OCI-LY1 (cell line): ENCODE measurements at regions not wholly inside any gene's neighbourhood (a gene's known extent, or its start where the extent isn't known, plus 50 kb on each side); places are given as distances from the start of the nearest gene placed in this dataset.

Experiments used
- EZH2 ChIP-seq: fragments of 200-600 bp; sonication (generic), shearing (Covaris generic); IDR thresholded peaks from 2 replicates; pipeline ENCODE4 v1.8.0; 2017; ENCODE audit warnings: borderline replicate concordance, mixed run types, mild to moderate bottlenecking, antibody characterized with exemption, low read length, moderate library complexity, mixed read lengths
- TF ChIP-seq, protein P1 (sequence below): fragments of 200-600 bp; sonication (generic), shearing (Covaris generic); IDR thresholded peaks from 2 replicates; pipeline ENCODE4 v1.5.1; 2017; ENCODE audit warnings: mild to moderate bottlenecking, antibody characterized with exemption, low read length, moderate library complexity, mixed read lengths

DNA sequence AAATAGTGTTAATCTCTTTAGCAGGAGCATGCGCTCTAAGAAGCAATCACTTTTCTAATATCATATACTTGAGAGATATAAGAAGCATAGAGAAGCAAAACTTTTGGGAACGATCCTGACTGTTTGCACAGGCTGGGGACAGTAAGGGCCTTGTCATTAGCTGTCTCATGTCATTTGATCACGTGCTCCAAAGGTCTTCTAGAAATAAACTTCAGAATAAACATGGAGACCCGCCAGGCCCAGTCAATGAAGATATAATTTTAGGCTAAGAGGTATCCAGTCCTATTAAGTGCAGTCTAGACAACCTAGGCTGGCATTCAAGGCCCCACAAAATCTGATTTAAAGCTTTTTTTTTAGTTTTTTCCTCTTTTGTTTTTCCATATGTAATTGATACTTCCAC is 111.0 kb upstream of the APC start:
- no peak for TF ChIP-seq EZH2
- TF ChIP-seq, protein P1, sequence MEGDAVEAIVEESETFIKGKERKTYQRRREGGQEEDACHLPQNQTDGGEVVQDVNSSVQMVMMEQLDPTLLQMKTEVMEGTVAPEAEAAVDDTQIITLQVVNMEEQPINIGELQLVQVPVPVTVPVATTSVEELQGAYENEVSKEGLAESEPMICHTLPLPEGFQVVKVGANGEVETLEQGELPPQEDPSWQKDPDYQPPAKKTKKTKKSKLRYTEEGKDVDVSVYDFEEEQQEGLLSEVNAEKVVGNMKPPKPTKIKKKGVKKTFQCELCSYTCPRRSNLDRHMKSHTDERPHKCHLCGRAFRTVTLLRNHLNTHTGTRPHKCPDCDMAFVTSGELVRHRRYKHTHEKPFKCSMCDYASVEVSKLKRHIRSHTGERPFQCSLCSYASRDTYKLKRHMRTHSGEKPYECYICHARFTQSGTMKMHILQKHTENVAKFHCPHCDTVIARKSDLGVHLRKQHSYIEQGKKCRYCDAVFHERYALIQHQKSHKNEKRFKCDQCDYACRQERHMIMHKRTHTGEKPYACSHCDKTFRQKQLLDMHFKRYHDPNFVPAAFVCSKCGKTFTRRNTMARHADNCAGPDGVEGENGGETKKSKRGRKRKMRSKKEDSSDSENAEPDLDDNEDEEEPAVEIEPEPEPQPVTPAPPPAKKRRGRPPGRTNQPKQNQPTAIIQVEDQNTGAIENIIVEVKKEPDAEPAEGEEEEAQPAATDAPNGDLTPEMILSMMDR = no peak
